HG02610 (cell line): ENCODE measurements at regions not wholly inside any gene's neighbourhood (a gene's known extent, or its start where the extent isn't known, plus 50 kb on each side); places are given as distances from the start of the nearest gene placed in this dataset.
A peak's percentile ranks its signal among the peaks of the same experiment; 100 is the strongest.
"Not testable (repeated sequence)": the region's sequence is repeated elsewhere in the genome, so short reads cannot be mapped to it uniquely, and the experiment has no call there.

Experiments used
- ATAC-seq: cut with Tn5 transposase; IDR thresholded peaks from one replicate; pipeline ENCODE4 v1.9.1; 2021; ENCODE audit warnings: mild to moderate bottlenecking, moderate library complexity; ENCODE audit not compliant: unreplicated experiment

- ATAC-seq, result no peak
Observed at GRCh38 chr1:181949500-181949899, 112.0 kb downstream of the ZNF648 start.

- ATAC-seq, result no peak
Observed at GRCh38 chr1:181948372-181948771, 113.1 kb downstream of the ZNF648 start.

- ATAC-seq, result no peak
Observed at GRCh38 chr1:181947441-181947840, 114.1 kb downstream of the ZNF648 start.

- ATAC-seq, result peak; percentile 90
Observed at GRCh38 chr1:181936768-181937581, 124.5 kb downstream of the ZNF648 start.

GRCh38 chr1:181936269-181936668 is 125.2 kb downstream of the ZNF648 start:
- peak; percentile 43 for ATAC-seq

- ATAC-seq, result no peak
Observed at GRCh38 chr1:181931873-181932272, 129.6 kb downstream of the ZNF648 start.

GRCh38 chr1:181930187-181930586 is 131.3 kb downstream of the ZNF648 start:
- ATAC-seq, result no peak

- ATAC-seq, result no peak
Observed at GRCh38 chr1:181926697-181927096, 134.8 kb downstream of the ZNF648 start.

GRCh38 chr1:181924034-181924433 is 137.5 kb downstream of the ZNF648 start:
- not testable (repeated sequence) for ATAC-seq

- no peak for ATAC-seq
Observed at GRCh38 chr1:181919542-181919941, 142.0 kb downstream of the ZNF648 start.

- ATAC-seq, result no peak
Observed at GRCh38 chr1:181918880-181919525, 142.5 kb downstream of the ZNF648 start.

- ATAC-seq, result no peak
Observed at GRCh38 chr1:181911715-181912114, 149.8 kb downstream of the ZNF648 start.

GRCh38 chr1:181910905-181911304 is 150.6 kb downstream of the ZNF648 start:
- no peak for ATAC-seq

GRCh38 chr1:181909010-181909409 is 152.5 kb downstream of the ZNF648 start:
- ATAC-seq, result no peak

GRCh38 chr1:181906631-181907030 is 154.9 kb downstream of the ZNF648 start:
- ATAC-seq, result no peak

GRCh38 chr1:181905944-181906597 is 155.4 kb downstream of the ZNF648 start:
- no peak for ATAC-seq

GRCh38 chr1:181898773-181899172 is 162.7 kb downstream of the ZNF648 start:
- no peak for ATAC-seq

- no peak for ATAC-seq
Observed at GRCh38 chr1:181896824-181897223, 164.7 kb downstream of the ZNF648 start.

- ATAC-seq, result no peak
Observed at GRCh38 chr1:181894439-181894859, 167.1 kb downstream of the ZNF648 start.

GRCh38 chr1:181893937-181894336 is 167.6 kb downstream of the ZNF648 start:
- ATAC-seq, result no peak

GRCh38 chr1:181893150-181893549 is 168.4 kb downstream of the ZNF648 start:
- ATAC-seq, result not testable (repeated sequence)

- ATAC-seq, result no peak
Observed at GRCh38 chr1:181872562-181872961, 188.9 kb downstream of the ZNF648 start.
